ENCODE measurements at regions not wholly inside any gene's neighbourhood (a gene's known extent, or its start where the extent isn't known, plus 50 kb on each side); places are given as distances from the start of the nearest gene placed in this dataset.

GRCh38 chr3:104546301-104546700, 820.4 kb upstream of the ALCAM start:
- no peak for DNase-seq

DNA sequence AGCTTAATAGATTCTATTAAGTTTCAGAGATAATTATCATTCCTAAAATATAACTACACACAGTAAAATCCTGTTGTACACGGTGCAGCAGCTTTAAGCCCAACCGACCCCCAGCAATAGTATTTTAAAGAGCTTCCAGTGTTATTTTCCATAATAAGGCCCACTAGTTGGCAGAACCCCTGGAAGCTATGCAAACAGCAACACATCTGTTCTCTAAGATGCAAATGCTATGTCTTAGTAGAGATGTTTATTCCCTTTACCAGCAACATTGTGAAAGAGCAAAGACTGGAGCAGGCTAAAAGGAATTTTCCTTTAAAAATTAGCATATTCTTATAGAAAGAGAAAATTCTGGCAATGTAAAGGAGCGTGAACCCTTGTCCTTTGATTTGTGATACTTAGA, 819.7 kb upstream of the ALCAM start:
- no peak for DNase-seq

- no peak for DNase-seq
Observed at GRCh38 chr3:104548401-104548800, 818.3 kb upstream of the ALCAM start.

DNA sequence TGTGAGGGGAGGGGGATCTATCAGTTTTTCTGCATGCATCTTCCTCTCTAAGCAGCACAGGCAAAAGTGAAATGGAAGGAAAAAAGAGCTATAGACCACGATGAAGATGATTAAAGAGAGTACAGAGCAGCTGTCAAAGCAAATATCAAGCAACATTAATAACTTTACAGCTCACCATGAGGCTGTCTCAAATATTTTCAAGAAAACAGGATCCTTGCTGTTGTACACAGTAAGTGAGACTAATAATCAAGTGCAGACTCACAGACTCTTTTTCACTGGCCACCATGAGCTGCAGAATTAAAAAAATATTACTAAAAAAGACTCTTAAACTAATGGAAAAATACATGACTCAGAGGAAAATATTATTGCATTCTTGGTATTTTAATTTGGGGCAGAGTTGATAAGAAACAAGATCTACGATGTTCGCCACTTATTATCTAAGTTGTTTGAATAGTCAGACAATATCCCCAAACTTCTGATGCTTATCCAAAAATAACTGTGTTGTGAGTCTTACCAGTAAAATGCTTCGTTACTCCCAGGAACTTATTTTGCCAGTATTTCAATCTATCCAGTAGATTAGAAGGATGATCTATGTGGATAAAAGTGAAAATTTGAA, 817.5 kb upstream of the ALCAM start:
- DNase-seq = no peak

DNA sequence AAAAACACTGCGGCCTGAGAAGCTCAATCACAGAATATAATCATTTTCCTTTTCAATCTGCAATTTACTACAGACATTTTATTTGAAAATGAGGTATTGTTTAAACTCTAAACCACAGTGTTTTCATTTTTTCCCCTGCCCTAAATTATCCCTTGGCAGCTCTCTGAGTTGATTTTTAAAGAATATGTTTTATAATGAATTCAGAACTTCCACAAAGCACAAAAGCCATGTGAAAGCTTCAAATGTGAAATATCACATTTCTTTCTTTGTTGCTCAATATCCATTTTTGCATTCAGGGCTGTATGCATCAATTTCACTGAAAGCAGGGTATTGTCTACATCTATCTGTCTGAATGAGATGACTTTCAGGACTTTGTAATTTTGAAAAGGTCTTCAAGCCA, 813.6 kb upstream of the ALCAM start:
- DNase-seq = no peak

- DNase-seq = no peak
Observed at GRCh38 chr3:104554425-104554824, 812.3 kb upstream of the ALCAM start.

DNA sequence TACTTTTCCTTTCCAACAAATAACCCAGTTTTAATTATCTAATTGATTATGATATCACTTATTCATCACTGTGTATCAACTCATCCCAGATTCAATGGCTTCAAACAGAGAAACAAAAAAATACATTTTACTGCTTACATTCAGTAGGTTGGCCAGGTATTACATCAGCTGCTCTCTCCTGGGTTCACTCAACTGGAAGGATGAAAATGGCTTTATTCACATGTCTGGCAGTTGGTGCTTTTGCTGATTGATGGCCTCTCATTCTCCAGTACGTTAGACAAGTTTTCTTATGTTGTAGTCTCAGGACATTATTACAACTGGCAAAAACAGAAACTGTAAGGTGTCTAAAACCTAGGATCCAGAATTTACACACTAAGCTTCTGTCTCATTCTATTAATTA, 811.0 kb upstream of the ALCAM start:
- no peak for DNase-seq

DNA sequence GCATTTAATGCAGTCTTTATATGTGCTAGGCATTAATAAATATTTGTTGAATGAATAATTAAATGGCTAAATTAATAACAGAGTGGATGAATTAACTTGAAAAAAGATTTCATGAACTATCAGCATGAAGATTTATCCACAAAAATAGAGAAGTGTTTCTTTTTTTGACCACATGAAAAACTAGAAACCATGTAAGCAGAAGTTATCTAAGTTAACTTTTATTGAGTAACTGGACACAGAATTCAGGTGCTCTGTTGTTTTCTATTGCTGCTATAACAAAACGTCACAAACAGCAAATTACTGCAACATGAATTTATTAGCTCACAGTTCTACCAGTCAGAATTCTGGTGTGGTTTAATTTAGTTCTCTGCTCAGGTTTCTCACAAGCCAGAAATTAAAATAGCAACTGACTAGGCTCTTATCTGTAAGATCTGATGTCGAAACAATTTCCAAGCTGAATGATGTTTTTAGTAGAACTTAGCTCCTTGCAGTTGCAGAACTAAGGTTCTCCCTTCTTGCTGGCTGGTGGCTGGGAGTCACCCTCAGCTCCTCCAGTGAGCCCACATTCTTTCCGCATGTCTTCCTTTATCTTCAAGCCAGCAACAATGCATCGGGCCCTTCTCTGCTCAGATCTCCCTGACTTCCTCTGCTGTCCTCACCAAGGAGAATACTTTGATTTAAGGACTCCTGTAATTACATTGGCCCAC, 810.2 kb upstream of the ALCAM start:
- no peak for DNase-seq

- no peak for DNase-seq
Observed at GRCh38 chr3:104561324-104561723, 805.4 kb upstream of the ALCAM start.

DNA sequence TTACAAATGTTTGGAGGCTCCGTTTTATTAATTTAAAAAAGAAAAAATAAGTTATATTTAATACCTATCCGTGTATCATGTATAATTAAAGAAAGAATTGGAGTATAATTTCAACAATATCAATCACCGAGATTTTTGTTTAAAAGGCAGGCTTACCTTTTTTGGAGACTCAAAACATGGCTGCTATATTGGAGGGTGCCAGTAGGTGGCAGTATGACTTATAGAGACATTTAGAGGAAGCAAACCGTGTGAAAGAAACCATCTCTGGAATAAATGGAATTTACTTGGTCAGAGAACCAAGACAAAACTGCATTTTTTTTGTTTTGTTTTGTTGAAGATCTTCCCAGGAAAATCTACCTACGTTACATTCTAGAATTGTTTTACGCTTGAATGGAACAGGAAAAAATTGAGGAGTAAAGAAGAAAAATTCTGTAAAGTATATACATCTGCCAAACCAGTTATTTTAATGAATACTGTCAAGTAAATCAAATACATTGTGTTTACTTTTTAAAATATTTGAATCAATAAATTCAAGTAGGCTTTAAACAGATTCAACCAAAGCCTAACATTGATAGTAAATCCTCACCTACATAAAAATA, 802.6 kb upstream of the ALCAM start:
- no peak for DNase-seq

DNA sequence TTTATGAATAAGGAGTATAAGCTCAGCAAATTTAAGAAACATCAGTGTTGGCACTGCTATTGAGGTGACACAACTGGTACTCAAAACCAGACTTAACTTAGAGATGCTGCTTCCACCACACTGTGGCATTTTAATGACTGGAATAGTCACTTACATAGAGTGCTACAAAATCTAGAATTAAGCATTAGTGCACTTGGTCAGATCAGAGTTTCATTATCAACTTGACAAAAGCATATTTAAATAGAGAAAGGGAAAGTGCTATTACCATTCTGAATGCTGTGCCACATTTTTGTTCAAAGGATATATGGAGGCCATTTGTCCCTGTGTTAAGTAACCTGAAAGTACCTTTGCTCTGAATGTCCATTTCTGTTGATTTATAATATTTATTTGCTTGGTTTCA, 800.7 kb upstream of the ALCAM start:
- no peak for DNase-seq

- DNase-seq = no peak
Observed at GRCh38 chr3:104575634-104576033, 791.1 kb upstream of the ALCAM start.

DNA sequence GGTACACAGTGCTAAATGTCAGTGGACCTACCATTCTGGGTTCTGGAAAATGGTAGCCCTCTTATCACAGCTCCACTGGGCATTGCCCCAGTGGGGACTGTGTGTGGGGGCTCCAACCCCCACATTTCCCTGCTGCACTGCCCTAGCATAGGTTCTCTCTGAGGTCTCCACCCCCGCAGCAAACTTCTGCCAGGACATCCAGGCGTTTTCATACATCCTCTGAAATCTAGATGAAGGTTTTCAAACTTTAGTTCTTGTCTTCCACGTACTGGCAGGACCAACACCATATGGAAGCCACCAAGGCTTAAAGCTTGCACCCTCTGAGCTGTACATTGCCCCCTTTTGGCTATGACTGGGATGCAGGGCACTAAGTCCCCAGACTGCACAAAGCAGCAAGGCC, 788.2 kb upstream of the ALCAM start:
- no peak for DNase-seq

- no peak for DNase-seq
Observed at GRCh38 chr3:104582092-104582491, 784.6 kb upstream of the ALCAM start.

- DNase-seq = no peak
Observed at GRCh38 chr3:104584682-104585081, 782.0 kb upstream of the ALCAM start.

- no peak for DNase-seq
Observed at GRCh38 chr3:104586344-104586743, 780.4 kb upstream of the ALCAM start.

DNA sequence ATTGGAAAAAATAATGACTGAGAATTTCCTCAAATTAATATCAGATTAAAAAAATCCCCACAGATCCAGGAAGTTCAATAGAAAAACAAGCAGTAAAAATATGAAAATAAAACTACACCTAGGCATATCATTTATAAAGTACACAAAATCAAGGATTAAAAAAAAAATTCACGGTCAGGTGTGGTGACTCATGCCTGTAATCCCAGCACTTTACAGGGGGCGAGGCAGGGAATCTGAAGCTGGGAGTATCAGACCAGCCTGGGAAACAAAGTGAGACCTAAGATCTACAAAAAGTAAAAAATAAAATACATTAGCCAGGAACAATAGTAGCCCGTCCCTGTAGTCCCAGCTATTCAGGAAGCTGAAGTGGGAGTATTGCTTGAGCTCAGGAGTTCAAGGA, 778.3 kb upstream of the ALCAM start:
- no peak for DNase-seq

DNA sequence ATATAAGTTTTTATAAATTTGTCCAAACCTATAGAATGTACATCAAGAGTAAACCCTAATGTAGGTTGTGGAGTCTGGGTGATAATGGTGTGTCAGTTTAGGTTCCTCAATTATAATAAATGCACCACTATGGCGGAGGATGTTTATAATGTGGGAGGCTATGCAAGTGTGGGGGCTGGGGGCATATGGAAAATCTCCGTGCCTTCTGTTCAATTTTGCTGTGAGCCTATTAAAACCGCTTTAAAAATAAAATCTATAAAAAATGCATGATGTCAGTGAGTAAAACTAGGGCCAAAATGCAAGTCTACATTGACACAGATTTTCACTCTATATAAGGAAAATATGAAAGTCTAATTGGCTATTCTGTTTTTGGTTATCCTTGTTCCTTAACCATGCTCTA, 774.9 kb upstream of the ALCAM start:
- no peak for DNase-seq

GRCh38 chr3:104594491-104594890, 772.2 kb upstream of the ALCAM start:
- no peak for DNase-seq

- DNase-seq = no peak
Observed at GRCh38 chr3:104596054-104596453, 770.7 kb upstream of the ALCAM start.

DNA sequence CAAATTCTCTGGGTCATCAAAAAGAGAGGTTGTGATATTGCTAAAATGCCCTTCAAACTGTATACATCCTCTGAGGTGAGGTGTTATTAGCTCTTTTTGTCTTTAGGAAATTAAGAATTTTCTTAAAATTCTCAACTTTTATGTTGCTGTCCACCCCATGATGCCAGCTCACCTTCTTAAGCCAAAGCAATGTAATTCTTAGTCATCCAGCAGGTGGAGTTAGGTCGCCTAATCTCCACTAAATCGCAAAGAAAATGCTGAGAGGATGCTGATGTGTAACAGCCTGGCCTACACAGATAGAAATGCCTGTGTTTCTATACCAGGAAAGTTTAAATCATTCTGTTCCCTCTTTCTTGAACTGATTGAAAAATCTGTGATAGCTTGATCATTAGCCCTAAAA, 770.2 kb upstream of the ALCAM start:
- no peak for DNase-seq

- no peak for DNase-seq
Observed at GRCh38 chr3:104598848-104599511, 767.7 kb upstream of the ALCAM start.

- no peak for DNase-seq
Observed at GRCh38 chr3:104604326-104605010, 762.2 kb upstream of the ALCAM start.

All from GOT3 (cell line).